ENCODE measurements at regions not wholly inside any gene's neighbourhood (a gene's known extent, or its start where the extent isn't known, plus 50 kb on each side); places are given as distances from the start of the nearest gene placed in this dataset.

DNA sequence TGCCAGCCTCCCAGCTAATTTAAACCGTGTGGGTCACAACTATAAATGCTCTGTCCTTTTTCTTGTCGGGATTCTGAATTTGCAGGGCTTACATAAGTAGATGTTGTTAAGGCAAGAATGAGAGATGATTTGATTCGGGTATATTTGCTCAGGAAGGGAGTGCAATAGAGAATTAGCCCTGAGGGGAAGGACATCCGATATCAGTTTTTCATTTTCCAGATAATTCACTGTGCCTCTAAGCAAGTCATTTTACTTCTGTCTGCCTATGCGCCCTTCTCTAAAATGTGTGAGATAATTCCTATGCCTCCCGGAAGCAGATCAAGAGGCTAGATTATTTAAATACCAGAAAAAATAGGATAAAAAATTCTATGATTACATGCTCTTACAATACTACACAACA is 300.5 kb downstream of the RMST start:
- DNase-seq: no peak
- Mint-ChIP-seq H3K4me3 (ENCODE audit: low read depth, unreplicated experiment) (no peak overlapping the region), H3K9me3 (ENCODE audit: low read depth, unreplicated experiment) (peaks cover 8% of the 10 kb centered on the region), H3K36me3 (ENCODE audit: insufficient read depth, unreplicated experiment) (no peaks in the 10 kb centered on the region), H3K4me1 (ENCODE audit: low read depth, unreplicated experiment) (peaks cover 30% of the 10 kb centered on the region), H3K27me3 (ENCODE audit: unreplicated experiment) (no peaks in the 10 kb centered on the region), H3K27ac (ENCODE audit: unreplicated experiment) (no peak overlapping the region)
- intact Hi-C loops (cut with micrococcal nuclease; ENCODE audit: unreplicated experiment): no loop called here
- BruUV-seq (replicated peaks): no TSS peak
- TF ChIP-seq CTCF (IDR thresholded peaks at IDR 0.05; ENCODE audit: unreplicated experiment): no peak
- CTCF ChIA-PET: no interaction called here

DNA sequence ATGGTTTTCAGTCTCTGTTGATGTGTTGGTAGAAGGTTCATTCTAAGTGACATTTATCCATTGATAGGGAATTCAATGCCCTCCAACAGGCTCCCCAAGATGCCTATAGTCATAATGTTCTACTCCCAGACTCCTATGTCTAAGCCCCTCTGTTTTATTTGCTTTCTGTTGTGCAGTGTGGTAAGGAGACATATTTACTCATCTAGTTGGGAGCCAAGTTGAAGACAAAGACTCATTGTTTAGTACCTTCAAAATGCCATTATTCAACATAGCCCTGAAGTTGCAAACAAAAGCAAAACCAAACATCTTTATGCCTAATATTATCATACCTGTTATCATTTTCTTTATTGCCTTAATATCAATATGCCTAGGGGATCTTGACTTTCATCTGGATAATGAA is 302.1 kb downstream of the RMST start:
- BruUV-seq (replicated peaks): no TSS peak
- H3K4me3 Mint-ChIP-seq (ENCODE audit: low read depth, unreplicated experiment): no peak overlapping the region
- no peak for DNase-seq
- peaks cover 17% of the 10 kb centered on the region for H3K4me1 Mint-ChIP-seq (ENCODE audit: low read depth, unreplicated experiment)
- H3K36me3 Mint-ChIP-seq (ENCODE audit: insufficient read depth, unreplicated experiment): no peaks in the 10 kb centered on the region
- no peak for TF ChIP-seq CTCF (IDR thresholded peaks at IDR 0.05; ENCODE audit: unreplicated experiment)
- no peaks in the 10 kb centered on the region for H3K27me3 Mint-ChIP-seq (ENCODE audit: unreplicated experiment)
- CTCF ChIA-PET: no interaction called here
- H3K9me3 Mint-ChIP-seq (ENCODE audit: low read depth, unreplicated experiment): peaks cover 8% of the 10 kb centered on the region
- H3K27ac Mint-ChIP-seq (ENCODE audit: unreplicated experiment): peak overlapping the region; percentile 60
- intact Hi-C loops (cut with micrococcal nuclease; ENCODE audit: unreplicated experiment): loop anchor here (5.0 kb wide), 3 partner anchors 62 to 197 kb away; no protein-coding TSS in a partner anchor

DNA sequence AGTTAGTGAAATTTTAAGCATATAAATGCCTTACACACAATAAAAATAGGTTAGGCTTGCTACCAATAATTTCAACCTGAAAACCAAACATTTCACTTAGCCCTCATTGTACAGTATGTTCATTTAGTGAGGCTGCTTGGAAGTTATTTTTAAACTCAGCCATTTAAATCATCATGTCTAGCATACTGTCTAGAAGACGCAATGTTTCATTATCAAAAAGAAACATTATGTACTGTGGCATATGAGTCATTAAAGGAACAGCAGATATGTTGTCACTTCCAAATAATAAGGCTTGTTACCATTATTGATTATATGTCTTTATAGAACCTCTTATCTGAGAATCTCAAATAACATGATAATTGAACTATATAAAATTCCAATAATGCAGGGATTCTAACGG is 304.7 kb downstream of the RMST start:
- Mint-ChIP-seq H3K4me3 (ENCODE audit: low read depth, unreplicated experiment) (no peak overlapping the region), H3K4me1 (ENCODE audit: low read depth, unreplicated experiment) (peaks cover 22% of the 10 kb centered on the region), H3K27ac (ENCODE audit: unreplicated experiment) (no peak overlapping the region), H3K27me3 (ENCODE audit: unreplicated experiment) (no peaks in the 10 kb centered on the region), H3K9me3 (ENCODE audit: low read depth, unreplicated experiment) (no peaks in the 10 kb centered on the region), H3K36me3 (ENCODE audit: insufficient read depth, unreplicated experiment) (no peaks in the 10 kb centered on the region)
- no TSS peak for BruUV-seq (replicated peaks)
- no peak for DNase-seq
- CTCF ChIA-PET: no interaction called here
- intact Hi-C loops (cut with micrococcal nuclease; ENCODE audit: unreplicated experiment): loop anchor here (5.0 kb wide), 3 partner anchors 65 to 200 kb away; no protein-coding TSS in a partner anchor
- TF ChIP-seq CTCF (IDR thresholded peaks at IDR 0.05; ENCODE audit: unreplicated experiment): no peak

DNA sequence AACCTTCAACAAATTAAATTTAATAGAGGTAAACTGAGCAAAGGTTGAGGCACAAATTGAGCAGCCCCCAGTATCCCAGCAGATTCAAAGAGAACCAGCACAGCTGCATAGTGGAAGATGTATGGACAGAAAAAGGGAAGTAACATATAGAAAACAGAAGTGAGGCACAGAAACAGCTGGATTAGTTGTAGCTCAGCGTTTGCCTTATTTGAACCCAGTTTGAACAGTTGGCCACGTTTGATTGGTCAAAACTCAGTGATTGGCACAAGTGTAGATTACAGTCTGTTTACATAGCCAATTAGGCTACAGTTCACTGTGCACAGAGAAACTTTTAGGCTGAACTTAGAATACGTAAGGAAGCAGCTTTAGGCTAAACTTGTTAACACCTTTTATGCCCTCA is 315.5 kb downstream of the RMST start:
- CTCF ChIA-PET: interaction anchor here (0.6 kb wide), 1 partner anchor 9 kb away, joined by 3 read pairs; no protein-coding TSS in a partner anchor
- Mint-ChIP-seq H3K4me3 (ENCODE audit: low read depth, unreplicated experiment) (no peak overlapping the region), H3K36me3 (ENCODE audit: insufficient read depth, unreplicated experiment) (no peaks in the 10 kb centered on the region), H3K27me3 (ENCODE audit: unreplicated experiment) (no peaks in the 10 kb centered on the region), H3K27ac (ENCODE audit: unreplicated experiment) (no peak overlapping the region), H3K9me3 (ENCODE audit: low read depth, unreplicated experiment) (peaks cover 11% of the 10 kb centered on the region), H3K4me1 (ENCODE audit: low read depth, unreplicated experiment) (peaks cover 11% of the 10 kb centered on the region)
- no TSS peak for BruUV-seq (replicated peaks)
- no peak for TF ChIP-seq CTCF (IDR thresholded peaks at IDR 0.05; ENCODE audit: unreplicated experiment)
- intact Hi-C loops (cut with micrococcal nuclease; ENCODE audit: unreplicated experiment): no loop called here
- DNase-seq: no peak
